ENCODE measurements at regions not wholly inside any gene's neighbourhood (a gene's known extent, or its start where the extent isn't known, plus 50 kb on each side); places are given as distances from the start of the nearest gene placed in this dataset.
"Not testable (repeated sequence)": the region's sequence is repeated elsewhere in the genome, so short reads cannot be mapped to it uniquely, and the experiment has no call there.

GRCh38 chr14:83294941-83295340 lies 1761.3 kb upstream of the SEL1L start:
- no peaks in the 10 kb centered on the region for H3K27me3 ChIP-seq (ENCODE audit: control insufficient read depth, insufficient read depth, low read length)
- H3K4me3 ChIP-seq (ENCODE audit: low read depth, low read length) = no peak overlapping the region
- TF ChIP-seq CTCF (IDR thresholded peaks at IDR 0.05; ENCODE audit: insufficient read depth, low read length, poor library complexity, severe bottlenecking) = no peak
- no peak for DNase-seq (ENCODE audit: low read depth)
- no peaks in the 10 kb centered on the region for H3K36me3 ChIP-seq (ENCODE audit: control insufficient read depth, insufficient read depth, low read length)

DNA sequence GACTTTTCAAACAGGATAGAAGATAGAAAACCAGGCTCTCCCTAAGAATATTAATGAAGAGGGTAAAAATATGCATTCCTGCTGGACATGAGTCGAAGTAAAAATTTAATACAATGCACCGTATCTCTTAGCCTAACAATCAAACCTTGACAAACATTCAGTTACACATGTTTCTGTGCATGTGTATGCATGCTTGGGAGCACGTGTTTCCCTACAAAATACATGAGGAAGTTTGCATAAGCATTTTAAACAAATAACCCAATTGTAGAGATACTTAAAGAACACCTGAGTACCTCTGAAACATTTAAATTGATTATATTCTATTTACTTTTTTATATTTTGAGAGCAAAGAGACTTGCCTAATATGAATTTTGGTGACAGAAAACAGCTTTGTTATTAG lies 1763.7 kb upstream of the SEL1L start:
- no peak for TF ChIP-seq CTCF (IDR thresholded peaks at IDR 0.05; ENCODE audit: insufficient read depth, low read length, poor library complexity, severe bottlenecking)
- DNase-seq (ENCODE audit: low read depth) = no peak
- Histone ChIP-seq H3K4me3 (ENCODE audit: low read depth, low read length) (no peak overlapping the region), H3K36me3 (ENCODE audit: control insufficient read depth, insufficient read depth, low read length) (no peaks in the 10 kb centered on the region), H3K27me3 (ENCODE audit: control insufficient read depth, insufficient read depth, low read length) (no peaks in the 10 kb centered on the region)

DNA sequence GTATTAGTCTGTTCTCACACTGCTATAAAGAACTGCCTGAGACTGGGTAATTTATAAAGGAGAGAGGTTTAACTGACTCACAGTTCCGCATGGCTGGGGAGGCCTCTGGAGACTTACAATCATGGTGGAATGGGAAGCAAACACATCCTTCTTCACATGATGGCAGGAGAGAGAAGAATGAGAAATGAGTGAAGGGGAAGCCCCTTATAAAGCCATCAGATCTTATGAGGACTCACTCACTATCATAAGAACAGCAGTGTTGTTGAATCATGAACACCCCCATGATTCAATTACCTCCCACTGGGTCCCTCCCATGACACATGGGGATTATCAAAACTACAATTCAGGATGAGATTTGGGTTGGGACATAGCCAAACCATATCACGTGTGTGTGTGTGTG lies 1764.4 kb upstream of the SEL1L start:
- not testable (repeated sequence) for H3K27me3 ChIP-seq (ENCODE audit: control insufficient read depth, insufficient read depth, low read length); H3K4me3 ChIP-seq (ENCODE audit: low read depth, low read length); DNase-seq (ENCODE audit: low read depth); H3K36me3 ChIP-seq (ENCODE audit: control insufficient read depth, insufficient read depth, low read length)

- Histone ChIP-seq H3K27me3 (ENCODE audit: control insufficient read depth, insufficient read depth, low read length) (no peaks in the 10 kb centered on the region), H3K4me3 (ENCODE audit: low read depth, low read length) (no peak overlapping the region), H3K36me3 (ENCODE audit: control insufficient read depth, insufficient read depth, low read length) (no peaks in the 10 kb centered on the region)
- peak; percentile 86 for TF ChIP-seq CTCF (IDR thresholded peaks at IDR 0.05; ENCODE audit: insufficient read depth, low read length, poor library complexity, severe bottlenecking)
- no peak for DNase-seq (ENCODE audit: low read depth)
These were observed 1766.9 kb upstream of the SEL1L start for GRCh38 chr14:83300476-83301064.

DNA sequence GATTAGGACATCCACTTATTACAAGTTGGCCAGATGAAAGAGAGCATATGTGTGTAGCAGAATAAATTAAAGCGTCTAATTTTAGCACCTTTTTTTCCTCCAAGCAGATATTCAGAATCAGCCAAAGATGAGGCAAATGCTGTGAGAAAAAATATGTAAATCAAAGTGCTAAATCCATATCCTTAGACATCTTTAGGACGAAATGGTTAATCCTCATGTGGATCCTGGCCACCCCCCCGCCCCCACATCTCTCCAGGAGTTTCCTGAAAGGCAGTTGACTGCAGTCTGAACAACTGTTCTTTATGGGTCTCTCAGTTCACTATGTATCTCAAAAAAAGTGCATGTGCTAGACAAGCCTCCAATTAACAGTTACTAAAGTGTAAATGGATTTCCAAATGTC lies 1768.1 kb upstream of the SEL1L start:
- no peak overlapping the region for H3K4me3 ChIP-seq (ENCODE audit: low read depth, low read length)
- H3K36me3 ChIP-seq (ENCODE audit: control insufficient read depth, insufficient read depth, low read length) = no peaks in the 10 kb centered on the region
- TF ChIP-seq CTCF (IDR thresholded peaks at IDR 0.05; ENCODE audit: insufficient read depth, low read length, poor library complexity, severe bottlenecking) = no peak
- no peaks in the 10 kb centered on the region for H3K27me3 ChIP-seq (ENCODE audit: control insufficient read depth, insufficient read depth, low read length)
- DNase-seq (ENCODE audit: low read depth) = no peak

DNA sequence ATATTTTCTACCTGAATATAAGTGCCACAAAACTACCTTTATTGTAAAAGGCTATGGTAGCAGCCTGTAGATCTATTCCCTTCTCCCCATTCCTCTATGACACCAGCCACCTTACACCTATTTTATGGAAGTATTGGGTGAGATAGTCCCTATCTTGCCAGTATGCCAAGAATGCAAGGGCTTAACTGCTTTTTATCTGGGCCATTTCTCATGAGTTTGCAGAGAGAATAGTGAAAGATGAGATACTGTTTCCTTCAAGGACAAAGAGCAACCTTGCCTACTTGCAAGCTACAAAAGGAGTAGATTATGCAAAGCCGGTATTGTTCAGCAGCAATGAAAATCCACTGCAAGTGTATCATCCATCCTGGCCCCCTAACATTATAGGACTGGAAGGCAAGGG lies 1775.6 kb upstream of the SEL1L start:
- H3K4me3 ChIP-seq (ENCODE audit: low read depth, low read length) = no peak overlapping the region
- H3K36me3 ChIP-seq (ENCODE audit: control insufficient read depth, insufficient read depth, low read length) = no peaks in the 10 kb centered on the region
- H3K27me3 ChIP-seq (ENCODE audit: control insufficient read depth, insufficient read depth, low read length) = no peaks in the 10 kb centered on the region
- TF ChIP-seq CTCF (IDR thresholded peaks at IDR 0.05; ENCODE audit: insufficient read depth, low read length, poor library complexity, severe bottlenecking) = no peak
- no peak for DNase-seq (ENCODE audit: low read depth)

All from kidney epithelial cell (primary cell).